CD14-positive monocyte (primary cell): ENCODE measurements at regions not wholly inside any gene's neighbourhood (a gene's known extent, or its start where the extent isn't known, plus 50 kb on each side); places are given as distances from the start of the nearest gene placed in this dataset.

Experiments
- DNase-seq, 3 donors: peaks; one replicate each; pipeline ENCODE4 v3.0.0-alpha.2; 2011 to 2022
- H2AFZ ChIP-seq: 2 replicates; pipeline ENCODE4 v1.6.0; 2012; ENCODE audit warnings: mild to moderate bottlenecking, low read depth, low read length, inconsistent platforms; ENCODE audit not compliant: insufficient read depth, poor library complexity, severe bottlenecking
- H3K27ac ChIP-seq, 2 donors: 1 replicate in 1 of 2; 2 replicates in 1 of 2; pipeline ENCODE4 v1.5.1; 2012 to 2013; ENCODE audit warnings: low read length in 2 of 2, control low read depth in 1 of 2, inconsistent platforms in 1 of 2, low read depth in 1 of 2, mild to moderate bottlenecking in 1 of 2
- H3K27me3 ChIP-seq, 2 donors: one replicate each; pipeline versions ENCODE4 v1.6.0 to v1.6.1; 2011 to 2013; ENCODE audit warnings: low read length in 2 of 2; ENCODE audit not compliant: control insufficient read depth in 2 of 2, insufficient read depth in 2 of 2
- H3K36me3 ChIP-seq, 2 donors: replicated peaks in 1 of 2; 1 replicate in 1 of 2; 2 replicates in 1 of 2; pipeline versions ENCODE4 v1.5.1 to v1.6.1; 2012 to 2013; ENCODE audit warnings: low read length in 2 of 2, control low read depth in 1 of 2, inconsistent platforms in 1 of 2, mild to moderate bottlenecking in 1 of 2; ENCODE audit not compliant: insufficient read depth in 2 of 2, control insufficient read depth in 1 of 2
- H3K4me1 ChIP-seq, 2 donors: 1 replicate in 1 of 2; 2 replicates in 1 of 2; pipeline versions ENCODE4 v1.5.1 to v1.6.1; 2012 to 2013; ENCODE audit warnings: low read length in 2 of 2, control low read depth in 1 of 2, inconsistent platforms in 1 of 2, mild to moderate bottlenecking in 1 of 2, moderate library complexity in 1 of 2; ENCODE audit not compliant: insufficient read depth in 2 of 2, control insufficient read depth in 1 of 2
- H3K4me2 ChIP-seq: replicated peaks from 2 replicates; pipeline ENCODE3; 2012; ENCODE audit warnings: low read length, moderate library complexity, mild to moderate bottlenecking; ENCODE audit not compliant: poor library complexity, severe bottlenecking; ENCODE audit errors: extremely low read depth
- H3K4me3 ChIP-seq, 3 experiments: fragments of 200-600 bp in 1 of 3; sonication (generic) in 1 of 3; replicated peaks in 1 of 3; 1 replicate in 2 of 3; 2 replicates in 1 of 3; pipeline ENCODE4 v1.5.1; 2011 to 2013; ENCODE audit warnings: low read length in 3 of 3, mild to moderate bottlenecking in 3 of 3, control low read depth in 2 of 3, low read depth in 2 of 3, inconsistent platforms in 1 of 3, moderate library complexity in 1 of 3
- H3K79me2 ChIP-seq: 2 replicates; pipeline ENCODE4 v1.6.0; 2012; ENCODE audit warnings: mild to moderate bottlenecking, control low read depth, inconsistent platforms, low read length, moderate library complexity; ENCODE audit not compliant: insufficient read depth
- H3K9ac ChIP-seq: 2 replicates; pipeline ENCODE4 v1.6.0; 2017; ENCODE audit warnings: low read length, mild to moderate bottlenecking; ENCODE audit not compliant: insufficient read depth, poor library complexity, severe bottlenecking
- H3K9me3 ChIP-seq, 2 donors: replicated peaks in 1 of 2; 1 replicate in 1 of 2; 2 replicates in 1 of 2; pipeline versions ENCODE4 v1.5.1 to v1.6.1; 2012 to 2013; ENCODE audit warnings: low read length in 2 of 2, control low read depth in 1 of 2; ENCODE audit not compliant: control insufficient read depth in 1 of 2, insufficient read depth in 1 of 2
- H4K20me1 ChIP-seq: 2 replicates; pipeline ENCODE4 v1.6.0; 2012; ENCODE audit warnings: mild to moderate bottlenecking, low read length, control low read depth, moderate library complexity; ENCODE audit not compliant: insufficient read depth
- H3K27ac Mint-ChIP-seq, 7 donors: one replicate each; pipeline ENCODE4 v1.8.0; 2020; ENCODE audit warnings: mild to moderate bottlenecking in 7 of 7, mixed read lengths in 7 of 7, moderate library complexity in 6 of 7, inconsistent platforms in 2 of 7
- H3K27me3 Mint-ChIP-seq, 3 donors: one replicate each; pipeline ENCODE4 v1.8.0; 2021 to 2022; ENCODE audit warnings: low read depth in 3 of 3, mild to moderate bottlenecking in 3 of 3, mixed read lengths in 3 of 3, moderate library complexity in 3 of 3, inconsistent platforms in 1 of 3
- H3K36me3 Mint-ChIP-seq, 2 donors: one replicate each; pipeline ENCODE4 v1.8.0; 2020; ENCODE audit warnings: mixed read lengths in 2 of 2, inconsistent platforms in 1 of 2, mild to moderate bottlenecking in 1 of 2
- H3K4me1 Mint-ChIP-seq: one replicate; pipeline ENCODE4 v1.8.0; 2020; ENCODE audit warnings: mild to moderate bottlenecking, mixed read lengths
- H3K4me3 Mint-ChIP-seq, 2 donors: one replicate each; pipeline ENCODE4 v1.8.0; 2020; ENCODE audit warnings: mild to moderate bottlenecking in 2 of 2, mixed read lengths in 2 of 2, moderate library complexity in 1 of 2
- H3K9me3 Mint-ChIP-seq, 7 donors: one replicate each; pipeline ENCODE4 v1.8.0; 2020 to 2022; ENCODE audit warnings: mixed read lengths in 7 of 7, mild to moderate bottlenecking in 6 of 7, moderate library complexity in 6 of 7, inconsistent platforms in 2 of 7
- CTCF ChIP-seq: fragments of 200-600 bp; IDR thresholded peaks from one replicate; pipeline ENCODE4 v1.8.0; 2022; ENCODE audit warnings: antibody characterized with exemption, mild to moderate bottlenecking
- WGBS: methylation state at CpG from one replicate; pipeline ENCODE4 v1.1.5; 2013; ENCODE audit warnings: missing lambda C conversion rate; ENCODE audit not compliant: insufficient coverage; 5-methylcytosine and 5-hydroxymethylcytosine counted together
- intact Hi-C, 2 donors: fragments of 100-400 bp; cut with micrococcal nuclease; formaldehyde crosslinking; loops; one replicate each; pipeline versions ENCODE4 v1.15.0 to v1.15.1; 2023

GRCh38 chr4:132269303-132269990, 879.6 kb upstream of the PCDH10 start:
- no peaks in the 10 kb centered on the region for H3K27me3 Mint-ChIP-seq
- H3K36me3 ChIP-seq = no peaks in the 10 kb centered on the region
- no peaks in the 10 kb centered on the region for H3K36me3 Mint-ChIP-seq
- no peak overlapping the region for H3K4me2 ChIP-seq
- no peaks in the 10 kb centered on the region for H3K4me1 Mint-ChIP-seq
- no peak overlapping the region for H2AFZ ChIP-seq
- no peaks in the 10 kb centered on the region for H4K20me1 ChIP-seq
- 100% methylated on average over 4 of the region's 5 CpGs for WGBS
- no peaks in the 10 kb centered on the region for H3K27me3 ChIP-seq
- no peaks in the 10 kb centered on the region for H3K9me3 Mint-ChIP-seq
- no peak overlapping the region for H3K4me3 Mint-ChIP-seq
- intact Hi-C loops = no loop called here
- DNase-seq = no peak
- H3K4me1 ChIP-seq = no peaks in the 10 kb centered on the region
- H3K27ac ChIP-seq = no peak overlapping the region
- no peak overlapping the region for H3K4me3 ChIP-seq
- H3K9me3 ChIP-seq = no peaks in the 10 kb centered on the region
- no peak for TF ChIP-seq CTCF
- no peak overlapping the region for H3K27ac Mint-ChIP-seq
- no peak overlapping the region for H3K9ac ChIP-seq
- no peaks in the 10 kb centered on the region for H3K79me2 ChIP-seq

- H3K4me3 Mint-ChIP-seq = no peak overlapping the region
These were observed 873.4 kb upstream of the PCDH10 start for GRCh38 chr4:132275583-132276121.

More at GRCh38 chr4:132275583-132276121, 873.4 kb upstream of the PCDH10 start:
- Mint-ChIP-seq H3K36me3 (no peaks in the 10 kb centered on the region), H3K9me3 (peaks cover 0 to 8% (median 0%) of the 10 kb centered on the region in 7 donors), H3K4me1 (no peaks in the 10 kb centered on the region), H3K27ac (no peak overlapping the region), H3K27me3 (peaks cover 0 to 6% (median 0%) of the 10 kb centered on the region in 3 donors)
- Histone ChIP-seq H3K79me2 (no peaks in the 10 kb centered on the region), H3K27ac (no peak overlapping the region), H2AFZ (no peak overlapping the region), H3K27me3 (no peaks in the 10 kb centered on the region), H4K20me1 (no peaks in the 10 kb centered on the region), H3K9me3 (no peaks in the 10 kb centered on the region), H3K9ac (no peak overlapping the region), H3K4me1 (no peaks in the 10 kb centered on the region), H3K4me2 (no peak overlapping the region), H3K4me3 (no peak overlapping the region), H3K36me3 (no peaks in the 10 kb centered on the region)
- no peak for DNase-seq
- TF ChIP-seq CTCF = no peak
- intact Hi-C loops = no loop called here
- 71% methylated on average over 1 of the region's 1 CpG for WGBS
